ENCODE measurements at regions not wholly inside any gene's neighbourhood (a gene's known extent, or its start where the extent isn't known, plus 50 kb on each side); places are given as distances from the start of the nearest gene placed in this dataset.

- POLR2A ChIA-PET (ENCODE audit: unreplicated experiment): no interaction called here
- BruUV-seq (replicated peaks): no TSS peak
- no peaks in the 10 kb centered on the region for H3K27me3 ChIP-seq (ENCODE audit: insufficient read depth, low read depth)
- intact Hi-C loops (cut with micrococcal nuclease; ENCODE audit: unreplicated experiment): no loop called here
- H3K27ac ChIP-seq: no peak overlapping the region
- no peaks in the 10 kb centered on the region for H3K79me2 ChIP-seq (ENCODE audit: low read depth)
- no peaks in the 10 kb centered on the region for H3K36me3 ChIP-seq (ENCODE audit: low read depth)
- H3K4me2 ChIP-seq: no peak overlapping the region
- no peaks in the 10 kb centered on the region for H3K4me1 ChIP-seq (replicated peaks; ENCODE audit: insufficient read depth)
- H3F3A ChIP-seq (ENCODE audit: insufficient read depth, low read depth): no peaks in the 10 kb centered on the region
- no peaks in the 10 kb centered on the region for H4K20me1 ChIP-seq (ENCODE audit: insufficient read depth)
- no peaks in the 10 kb centered on the region for H3K9me2 ChIP-seq (ENCODE audit: insufficient read depth)
- H3K9me3 ChIP-seq (ENCODE audit: insufficient read depth, low read depth): no peaks in the 10 kb centered on the region
- TF ChIP-seq CTCF (conservative IDR thresholded peaks at IDR 0.05) (no peak), EZH2 (IDR thresholded peaks at IDR 0.05; ENCODE audit: low read depth) (no peak)
- no peak overlapping the region for H3K4me3 ChIP-seq
- H2AFZ ChIP-seq: no peak overlapping the region
- DNase-seq: no peak
- CTCF ChIA-PET: interaction anchor here (0.8 kb wide), 1 partner anchor 666 kb away, joined by 6 read pairs; no protein-coding TSS in a partner anchor
Measured at GRCh38 chr7:112615701-112616100, 134.9 kb downstream of the LSMEM1 start.

GRCh38 chr7:112616295-112616694 lies 135.5 kb downstream of the LSMEM1 start:
- Histone ChIP-seq H3K4me2 (no peak overlapping the region), H3K9me2 (ENCODE audit: insufficient read depth) (no peaks in the 10 kb centered on the region), H3K79me2 (ENCODE audit: low read depth) (no peaks in the 10 kb centered on the region), H3K36me3 (ENCODE audit: low read depth) (no peaks in the 10 kb centered on the region), H2AFZ (no peak overlapping the region), H3K27ac (no peak overlapping the region), H3F3A (ENCODE audit: insufficient read depth, low read depth) (no peaks in the 10 kb centered on the region), H3K4me3 (no peak overlapping the region), H3K4me1 (replicated peaks; ENCODE audit: insufficient read depth) (no peaks in the 10 kb centered on the region), H3K27me3 (ENCODE audit: insufficient read depth, low read depth) (no peaks in the 10 kb centered on the region), H3K9me3 (ENCODE audit: insufficient read depth, low read depth) (no peaks in the 10 kb centered on the region), H4K20me1 (ENCODE audit: insufficient read depth) (no peaks in the 10 kb centered on the region)
- CTCF ChIA-PET: interaction anchor here (0.8 kb wide), 1 partner anchor 666 kb away, joined by 6 read pairs; no protein-coding TSS in a partner anchor
- BruUV-seq (replicated peaks): no TSS peak
- POLR2A ChIA-PET (ENCODE audit: unreplicated experiment): no interaction called here
- no peak for DNase-seq
- intact Hi-C loops (cut with micrococcal nuclease; ENCODE audit: unreplicated experiment): no loop called here
- no peak for TF ChIP-seq CTCF (conservative IDR thresholded peaks at IDR 0.05)
- TF ChIP-seq EZH2 (IDR thresholded peaks at IDR 0.05; ENCODE audit: low read depth): no peak

GRCh38 chr7:112619343-112619742 lies 138.6 kb downstream of the LSMEM1 start:
- H3K36me3 ChIP-seq (ENCODE audit: low read depth): no peaks in the 10 kb centered on the region
- no peaks in the 10 kb centered on the region for H3K9me2 ChIP-seq (ENCODE audit: insufficient read depth)
- no peak overlapping the region for H2AFZ ChIP-seq
- BruUV-seq (replicated peaks): no TSS peak
- H3K79me2 ChIP-seq (ENCODE audit: low read depth): no peaks in the 10 kb centered on the region
- no peaks in the 10 kb centered on the region for H3K27me3 ChIP-seq (ENCODE audit: insufficient read depth, low read depth)
- H3F3A ChIP-seq (ENCODE audit: insufficient read depth, low read depth): no peaks in the 10 kb centered on the region
- no peaks in the 10 kb centered on the region for H4K20me1 ChIP-seq (ENCODE audit: insufficient read depth)
- TF ChIP-seq EZH2 (IDR thresholded peaks at IDR 0.05; ENCODE audit: low read depth): no peak
- no peak for TF ChIP-seq CTCF (conservative IDR thresholded peaks at IDR 0.05)
- no peak for DNase-seq
- no peak overlapping the region for H3K27ac ChIP-seq
- no peaks in the 10 kb centered on the region for H3K4me1 ChIP-seq (replicated peaks; ENCODE audit: insufficient read depth)
- intact Hi-C loops (cut with micrococcal nuclease; ENCODE audit: unreplicated experiment): no loop called here
- ChIA-PET POLR2A (ENCODE audit: unreplicated experiment) (no interaction called here), CTCF (no interaction called here)
- no peaks in the 10 kb centered on the region for H3K9me3 ChIP-seq (ENCODE audit: insufficient read depth, low read depth)
- H3K4me2 ChIP-seq: no peak overlapping the region
- H3K4me3 ChIP-seq: no peak overlapping the region
